Stimulated activated CD4-positive, alpha-beta T cell treated with anti-CD3 and anti-CD28 coated beads, Interleukin-4, amount 100 ng/mL, for 4 hours (primary cell): ENCODE measurements at regions not wholly inside any gene's neighbourhood (a gene's known extent, or its start where the extent isn't known, plus 50 kb on each side); places are given as distances from the start of the nearest gene placed in this dataset.

Experiments
- DNase-seq, 2 experiments: peaks; one replicate each; pipeline ENCODE4 v3.0.0-alpha.2; 2020

DNA sequence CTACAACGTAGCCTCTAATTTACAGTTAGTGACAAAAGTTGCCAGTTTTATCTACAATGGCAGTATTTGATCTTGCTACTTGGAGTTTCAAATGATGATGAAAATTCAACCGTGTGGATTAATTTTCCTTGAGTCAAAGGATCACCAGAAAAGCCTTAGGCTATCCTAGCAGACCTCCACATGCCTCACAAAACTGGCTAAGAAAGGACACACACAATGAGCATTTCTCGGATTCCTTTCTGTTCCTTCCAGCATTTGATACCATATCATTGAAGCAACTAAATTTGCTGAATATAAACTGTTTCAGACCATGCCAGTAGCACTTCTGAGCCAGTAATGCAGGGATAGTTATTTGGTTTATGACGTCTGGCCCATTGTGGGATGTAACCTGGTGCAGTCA is 587.4 kb upstream of the MDFIC2 start:
- DNase-seq, result no peak

DNA sequence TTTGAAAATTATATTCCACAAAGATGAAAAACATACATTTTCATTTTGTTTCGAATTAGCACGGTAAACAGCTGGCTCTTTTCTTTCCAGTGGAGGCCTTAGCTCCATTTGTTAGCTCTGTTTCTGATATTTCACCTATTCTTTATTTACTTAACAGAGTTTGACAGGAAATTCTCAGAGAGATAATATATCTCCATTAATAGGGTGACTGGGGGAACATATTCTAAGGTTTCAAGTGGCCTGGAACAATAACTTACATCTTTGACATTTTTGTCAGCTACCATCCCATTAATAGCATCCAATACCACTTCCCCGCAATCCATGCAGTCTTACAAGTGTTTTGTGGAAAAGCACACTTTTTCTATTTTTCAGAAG is 577.6 kb upstream of the MDFIC2 start:
- no peak for DNase-seq

GRCh38 chr3:70889162-70890019 is 577.0 kb upstream of the MDFIC2 start:
- DNase-seq, result no peak

GRCh38 chr3:70885636-70886035 is 573.2 kb upstream of the MDFIC2 start:
- DNase-seq, result no peak

- no peak for DNase-seq
Observed at GRCh38 chr3:70882104-70882503, 569.7 kb upstream of the MDFIC2 start.

DNA sequence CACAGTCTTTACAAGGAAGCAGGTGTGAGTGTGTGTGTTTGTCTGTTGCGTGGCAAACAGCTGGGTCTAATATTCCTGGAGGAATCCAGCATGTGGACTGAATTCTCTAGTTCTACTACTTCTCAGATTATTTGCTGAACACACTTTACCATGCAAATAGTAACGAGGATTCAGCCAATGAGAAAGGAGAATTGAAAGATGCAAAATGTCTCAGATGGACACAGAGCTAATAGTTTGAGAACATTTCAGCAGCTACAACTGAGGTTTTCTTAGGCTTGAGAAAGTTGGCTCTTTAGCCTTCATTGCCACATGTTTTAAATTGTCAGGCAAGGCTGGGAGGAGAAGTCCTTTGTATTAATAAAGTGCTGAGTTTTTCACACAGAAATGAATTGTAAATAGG is 568.0 kb upstream of the MDFIC2 start:
- DNase-seq, result no peak

GRCh38 chr3:70876154-70876553 is 563.7 kb upstream of the MDFIC2 start:
- DNase-seq, result no peak

DNA sequence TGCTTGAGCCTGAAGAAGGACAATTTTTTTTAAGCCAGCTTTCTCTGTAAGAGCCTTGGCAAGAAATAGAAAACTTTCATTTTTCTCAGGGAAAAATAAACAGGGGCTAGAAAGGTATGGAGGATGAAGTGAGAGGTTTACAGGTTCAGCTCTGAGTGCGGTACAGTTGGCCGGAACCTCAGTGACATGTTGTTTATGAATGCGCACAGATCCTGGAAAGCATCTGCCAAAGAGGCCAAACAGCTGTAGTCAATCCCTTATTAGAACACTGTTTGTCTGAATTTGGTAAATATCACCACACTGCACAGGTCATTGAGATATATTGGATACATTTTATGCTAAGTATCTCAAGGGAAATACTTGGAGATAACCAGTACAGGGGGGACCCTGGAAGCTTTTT is 561.8 kb upstream of the MDFIC2 start:
- no peak for DNase-seq

DNA sequence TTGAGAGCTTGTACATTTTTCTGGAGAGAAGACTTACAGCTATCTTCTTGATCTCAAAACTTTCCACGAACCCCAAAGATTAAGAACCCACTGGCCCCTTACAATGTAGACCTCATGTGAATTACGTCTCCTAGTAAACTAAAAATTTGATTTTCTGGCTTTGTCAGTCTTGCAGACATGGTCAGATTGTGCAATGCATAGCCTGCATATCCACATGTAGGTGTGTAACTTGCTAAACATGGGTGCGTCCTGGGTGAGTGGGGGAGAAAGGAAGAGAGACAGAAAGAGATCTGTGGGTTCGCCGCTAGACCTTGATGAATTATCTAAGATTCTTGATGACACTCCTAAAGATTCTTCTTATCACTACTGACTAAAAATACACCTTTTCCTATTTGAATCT is 561.2 kb upstream of the MDFIC2 start:
- no peak for DNase-seq

DNA sequence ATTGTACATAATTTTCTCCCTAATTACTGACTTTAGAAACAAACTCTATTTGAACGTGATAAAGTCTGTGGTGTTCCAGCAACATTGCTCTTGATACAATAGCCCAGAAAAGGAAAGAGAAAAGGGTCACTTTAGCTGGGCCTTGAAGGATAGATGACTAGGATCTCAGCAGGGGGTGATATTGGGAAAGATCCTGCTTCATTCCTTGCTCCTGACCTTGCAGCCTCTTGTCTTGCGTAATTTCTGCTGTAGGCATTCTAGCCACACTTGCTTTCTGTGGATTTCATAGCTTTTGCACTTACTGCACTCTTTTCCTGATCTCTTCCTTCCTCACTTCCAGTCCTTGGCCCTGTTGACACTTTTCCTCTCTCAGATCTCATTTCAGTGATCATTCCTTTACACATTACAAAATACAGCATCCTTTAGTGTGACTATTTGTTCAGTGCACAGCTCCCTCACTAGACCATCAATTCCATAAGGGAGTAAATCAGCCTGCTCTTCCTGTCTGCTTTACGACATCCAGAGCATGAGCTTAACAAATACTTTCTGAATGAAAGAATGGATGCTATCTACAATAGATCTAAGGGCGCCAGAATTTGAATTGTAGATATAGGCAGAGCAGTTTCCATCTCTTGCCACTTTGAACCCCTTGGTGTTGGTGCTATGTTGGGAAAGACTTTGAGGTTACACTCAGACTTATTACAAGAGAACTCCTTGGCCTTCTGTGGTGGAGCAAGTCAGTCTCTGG is 559.6 kb upstream of the MDFIC2 start:
- DNase-seq, result no peak

DNA sequence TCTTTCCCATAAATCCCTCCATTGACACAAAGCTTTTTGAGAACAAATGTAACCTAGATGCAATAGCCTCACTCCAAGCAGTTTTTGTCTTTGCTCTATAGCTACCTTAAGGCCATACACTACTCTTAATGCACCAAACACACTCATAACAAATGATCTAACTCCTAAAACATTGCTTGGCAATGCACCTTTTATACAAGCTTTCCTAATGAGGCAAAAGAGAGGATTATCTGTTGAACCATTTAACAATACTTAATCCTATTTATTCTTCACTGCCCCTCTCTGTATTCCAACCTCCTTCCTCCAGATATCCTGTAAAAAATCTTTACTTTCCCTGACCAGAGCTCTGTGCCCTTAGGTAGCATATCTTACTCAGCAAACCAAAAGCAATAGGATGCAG is 558.1 kb upstream of the MDFIC2 start:
- DNase-seq, result no peak

GRCh38 chr3:70868561-70868960 is 556.1 kb upstream of the MDFIC2 start:
- no peak for DNase-seq

- no peak for DNase-seq
Observed at GRCh38 chr3:70863049-70863448, 550.6 kb upstream of the MDFIC2 start.

DNA sequence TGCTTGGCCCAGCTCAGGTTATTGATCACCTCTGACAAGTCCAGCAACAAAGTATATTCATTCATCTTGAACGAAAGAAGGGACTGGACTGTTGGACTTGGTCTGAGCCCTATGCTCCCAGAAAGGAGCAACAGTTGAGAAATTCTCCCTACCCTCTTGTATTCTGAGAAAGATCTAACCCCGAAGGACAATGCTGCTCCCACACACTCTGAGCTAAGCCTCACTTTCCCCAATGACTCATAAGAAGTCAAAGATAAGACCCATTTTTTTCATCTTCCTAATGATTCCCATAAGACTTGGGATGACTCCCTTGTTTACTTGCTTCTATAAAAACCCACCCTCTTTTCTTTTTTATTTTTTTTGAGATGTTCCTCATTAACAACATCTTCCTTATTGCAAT is 549.4 kb upstream of the MDFIC2 start:
- no peak for DNase-seq

DNA sequence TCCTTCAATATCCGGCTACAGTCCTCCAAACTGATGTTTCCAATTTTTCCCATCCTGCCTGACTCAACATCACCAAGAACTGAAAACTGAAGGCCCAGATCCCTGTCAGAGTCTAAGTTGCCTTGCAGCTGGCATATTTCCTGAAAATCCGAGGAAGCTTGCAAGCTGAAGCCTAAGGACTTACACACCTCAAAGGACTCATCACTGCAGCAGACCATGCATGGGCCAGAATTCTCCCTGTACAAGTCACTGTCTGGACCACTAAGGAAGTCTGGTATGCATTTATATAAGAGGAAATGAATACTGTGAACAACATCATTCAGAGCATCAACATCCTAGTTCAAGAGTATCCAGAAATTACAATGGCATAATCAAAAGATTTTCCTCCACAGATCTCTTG is 548.8 kb upstream of the MDFIC2 start:
- DNase-seq, result no peak

- DNase-seq, result no peak
Observed at GRCh38 chr3:70857916-70858315, 545.5 kb upstream of the MDFIC2 start.

DNA sequence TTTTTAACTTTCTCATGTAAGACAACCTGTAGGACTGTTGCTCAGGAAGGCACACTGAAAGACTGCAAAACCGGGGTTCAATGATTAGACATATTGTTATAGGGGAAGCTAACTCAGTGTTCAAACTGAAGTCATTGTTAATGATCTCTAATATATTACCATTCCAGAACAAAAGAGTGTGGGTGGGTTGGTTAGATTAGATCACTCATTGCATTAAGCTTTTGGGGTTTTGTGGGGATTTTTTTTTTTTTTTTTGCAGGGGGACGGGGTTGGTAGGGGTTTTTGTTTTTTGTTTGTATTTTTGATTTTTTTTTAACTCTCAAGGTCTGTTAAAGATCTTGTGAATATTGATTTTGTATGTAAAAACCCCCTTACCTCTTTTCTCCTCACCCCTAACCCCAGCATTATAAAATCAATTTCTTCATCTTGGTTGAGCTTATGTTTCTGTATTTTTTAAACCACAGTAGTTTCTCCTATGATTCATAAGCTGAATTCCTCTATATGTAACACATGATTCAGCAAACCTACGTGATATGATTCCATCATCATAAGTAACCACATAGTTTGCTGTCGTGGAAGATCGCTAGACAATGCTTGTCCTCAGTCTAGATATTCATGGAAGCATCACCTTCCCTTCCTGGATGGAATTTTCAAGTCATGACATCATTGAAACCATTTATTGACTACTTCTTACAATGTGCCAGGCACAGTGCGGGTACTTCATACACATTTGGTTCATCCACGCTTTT is 544.1 kb upstream of the MDFIC2 start:
- no peak for DNase-seq

- DNase-seq, result no peak
Observed at GRCh38 chr3:70855149-70855548, 542.7 kb upstream of the MDFIC2 start.

GRCh38 chr3:70854108-70854507 is 541.7 kb upstream of the MDFIC2 start:
- no peak for DNase-seq

GRCh38 chr3:70853161-70853944 is 540.9 kb upstream of the MDFIC2 start:
- DNase-seq, result no peak

GRCh38 chr3:70849911-70850699 is 537.7 kb upstream of the MDFIC2 start:
- no peak for DNase-seq
